22Rv1 (cell line): ENCODE measurements at regions not wholly inside any gene's neighbourhood (a gene's known extent, or its start where the extent isn't known, plus 50 kb on each side); places are given as distances from the start of the nearest gene placed in this dataset.

Experiments used
- ZFX ChIP-seq: fragments of 450-650 bp; IDR thresholded peaks from 2 replicates; pipeline ENCODE4 v1.6.1; 2017; ENCODE audit warnings: antibody characterized with exemption, borderline replicate concordance
- TF ChIP-seq, protein P1 (sequence below): fragments of 450-650 bp; IDR thresholded peaks from 2 replicates; pipeline ENCODE4 v1.5.1; 2017; ENCODE audit warnings: mild to moderate bottlenecking

DNA sequence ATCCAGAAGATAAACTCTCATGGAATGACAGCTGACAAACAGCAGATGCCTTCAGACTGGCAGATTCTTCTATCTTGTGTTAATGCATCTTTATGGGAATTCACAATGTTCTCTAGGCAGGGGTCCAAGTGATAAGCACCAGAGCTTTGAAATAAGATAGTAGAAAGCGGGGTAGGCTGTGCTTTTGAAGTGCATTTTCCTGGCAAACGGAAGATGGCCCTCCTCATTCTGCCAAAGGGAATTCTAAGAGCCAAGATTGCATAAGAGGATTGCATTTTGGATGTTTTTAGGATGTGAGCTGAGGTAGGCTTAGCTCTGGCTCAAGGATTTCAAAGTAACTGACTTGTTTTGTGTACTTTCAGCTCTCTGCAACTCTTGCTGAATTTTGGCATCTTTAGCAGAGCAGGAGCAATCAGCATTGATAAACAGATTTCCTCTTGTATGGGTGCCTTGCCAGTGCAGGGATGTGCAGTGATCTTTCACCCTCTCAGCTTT, 298.5 kb upstream of the KLF6 start:
- TF ChIP-seq, protein P1, sequence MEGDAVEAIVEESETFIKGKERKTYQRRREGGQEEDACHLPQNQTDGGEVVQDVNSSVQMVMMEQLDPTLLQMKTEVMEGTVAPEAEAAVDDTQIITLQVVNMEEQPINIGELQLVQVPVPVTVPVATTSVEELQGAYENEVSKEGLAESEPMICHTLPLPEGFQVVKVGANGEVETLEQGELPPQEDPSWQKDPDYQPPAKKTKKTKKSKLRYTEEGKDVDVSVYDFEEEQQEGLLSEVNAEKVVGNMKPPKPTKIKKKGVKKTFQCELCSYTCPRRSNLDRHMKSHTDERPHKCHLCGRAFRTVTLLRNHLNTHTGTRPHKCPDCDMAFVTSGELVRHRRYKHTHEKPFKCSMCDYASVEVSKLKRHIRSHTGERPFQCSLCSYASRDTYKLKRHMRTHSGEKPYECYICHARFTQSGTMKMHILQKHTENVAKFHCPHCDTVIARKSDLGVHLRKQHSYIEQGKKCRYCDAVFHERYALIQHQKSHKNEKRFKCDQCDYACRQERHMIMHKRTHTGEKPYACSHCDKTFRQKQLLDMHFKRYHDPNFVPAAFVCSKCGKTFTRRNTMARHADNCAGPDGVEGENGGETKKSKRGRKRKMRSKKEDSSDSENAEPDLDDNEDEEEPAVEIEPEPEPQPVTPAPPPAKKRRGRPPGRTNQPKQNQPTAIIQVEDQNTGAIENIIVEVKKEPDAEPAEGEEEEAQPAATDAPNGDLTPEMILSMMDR = no peak
- no peak for TF ChIP-seq ZFX
